GM12865 (cell line): ENCODE measurements at regions not wholly inside any gene's neighbourhood (a gene's known extent, or its start where the extent isn't known, plus 50 kb on each side); places are given as distances from the start of the nearest gene placed in this dataset.
"Not testable (repeated sequence)": the region's sequence is repeated elsewhere in the genome, so short reads cannot be mapped to it uniquely, and the experiment has no call there.

Experiments
- DNase-seq: peaks from one replicate; pipeline ENCODE4 v3.0.0; 2010; ENCODE audit warnings: low read depth
- H3K4me3 ChIP-seq: 2 replicates; pipeline ENCODE4 v1.5.1; 2011; ENCODE audit warnings: mild to moderate bottlenecking, low read depth, low read length, control low read depth
- CTCF ChIP-seq: IDR thresholded peaks from 2 replicates; pipeline ENCODE4 v1.5.1; 2011; ENCODE audit warnings: low read length, control low read depth, low read depth, inconsistent platforms; ENCODE audit not compliant: insufficient read depth; ENCODE audit errors: missing control alignments

- no peak for DNase-seq
- no peak for TF ChIP-seq CTCF
- H3K4me3 ChIP-seq = no peak overlapping the region
Observed at GRCh38 chr6:85085875-85086274, 321.5 kb upstream of the TBX18 start.

GRCh38 chr6:85081102-85081501, 316.7 kb upstream of the TBX18 start:
- no peak overlapping the region for H3K4me3 ChIP-seq
- DNase-seq = no peak
- no peak for TF ChIP-seq CTCF

GRCh38 chr6:85079761-85080160, 315.4 kb upstream of the TBX18 start:
- DNase-seq = no peak
- TF ChIP-seq CTCF = no peak

GRCh38 chr6:85078058-85078457, 313.7 kb upstream of the TBX18 start:
- no peak for DNase-seq
- H3K4me3 ChIP-seq = no peak overlapping the region
- no peak for TF ChIP-seq CTCF

More at GRCh38 chr6:85079761-85080160, 315.4 kb upstream of the TBX18 start:
- H3K4me3 ChIP-seq = no peak overlapping the region

GRCh38 chr6:85077098-85077497, 312.7 kb upstream of the TBX18 start:
- DNase-seq = no peak
- H3K4me3 ChIP-seq = no peak overlapping the region
- TF ChIP-seq CTCF = no peak

- H3K4me3 ChIP-seq, DNase-seq: not testable (repeated sequence)
Observed at GRCh38 chr6:85071845-85072244, 307.4 kb upstream of the TBX18 start.

GRCh38 chr6:85069577-85069976, 305.2 kb upstream of the TBX18 start:
- no peak overlapping the region for H3K4me3 ChIP-seq
- no peak for TF ChIP-seq CTCF
- DNase-seq = no peak
